GM18505 (cell line): ENCODE measurements at regions not wholly inside any gene's neighbourhood (a gene's known extent, or its start where the extent isn't known, plus 50 kb on each side); places are given as distances from the start of the nearest gene placed in this dataset.
"Not testable (repeated sequence)": the region's sequence is repeated elsewhere in the genome, so short reads cannot be mapped to it uniquely, and the experiment has no call there.

Experiments used
- ATAC-seq: cut with Tn5 transposase; IDR thresholded peaks from one replicate; pipeline ENCODE4 v1.9.1; 2021; ENCODE audit not compliant: unreplicated experiment
- POLR2A ChIP-seq: IDR thresholded peaks from 4 replicates; pipeline ENCODE4 v1.6.1; 2011; ENCODE audit warnings: borderline replicate concordance; ENCODE audit not compliant: insufficient read depth, insufficient read length; ENCODE audit errors: extremely low read depth

GRCh38 chr5:15285901-15286583, 213.9 kb upstream of the FBXL7 start:
- TF ChIP-seq POLR2A, result no peak
- ATAC-seq, result no peak

- no peak for TF ChIP-seq POLR2A
- ATAC-seq, result no peak
Measured at GRCh38 chr5:15284706-15285105, 215.3 kb upstream of the FBXL7 start.

GRCh38 chr5:15283076-15283475, 216.9 kb upstream of the FBXL7 start:
- no peak for TF ChIP-seq POLR2A
- no peak for ATAC-seq

GRCh38 chr5:15282611-15283010, 217.4 kb upstream of the FBXL7 start:
- no peak for ATAC-seq
- no peak for TF ChIP-seq POLR2A

- ATAC-seq, result not testable (repeated sequence)
Measured at GRCh38 chr5:15271596-15271995, 228.4 kb upstream of the FBXL7 start.

- no peak for ATAC-seq
- TF ChIP-seq POLR2A, result no peak
Measured at GRCh38 chr5:15267966-15268365, 232.0 kb upstream of the FBXL7 start.

GRCh38 chr5:15266841-15267240, 233.1 kb upstream of the FBXL7 start:
- ATAC-seq, result no peak
- no peak for TF ChIP-seq POLR2A

GRCh38 chr5:15266229-15266628, 233.8 kb upstream of the FBXL7 start:
- no peak for TF ChIP-seq POLR2A
- no peak for ATAC-seq

GRCh38 chr5:15263942-15264341, 236.0 kb upstream of the FBXL7 start:
- TF ChIP-seq POLR2A, result no peak
- ATAC-seq, result no peak

- ATAC-seq, result no peak
- no peak for TF ChIP-seq POLR2A
Measured at GRCh38 chr5:15263406-15263805, 236.6 kb upstream of the FBXL7 start.

- no peak for TF ChIP-seq POLR2A
- ATAC-seq, result no peak
Measured at GRCh38 chr5:15261269-15261995, 238.5 kb upstream of the FBXL7 start.

- no peak for ATAC-seq
- no peak for TF ChIP-seq POLR2A
Measured at GRCh38 chr5:15260356-15261268, 239.4 kb upstream of the FBXL7 start.

GRCh38 chr5:15256485-15256884, 243.5 kb upstream of the FBXL7 start:
- TF ChIP-seq POLR2A, result no peak
- ATAC-seq, result no peak
